Endothelial cell of umbilical vein (primary cell): ENCODE measurements at regions not wholly inside any gene's neighbourhood (a gene's known extent, or its start where the extent isn't known, plus 50 kb on each side); places are given as distances from the start of the nearest gene placed in this dataset.

Source experiments
- BruUV-seq: library from RNA; stranded (reverse); fragments of 400-500 nt; replicated peaks from 2 replicates; lab custom pipeline; 2021; lab: Mats Ljungman, UMichigan
- CTCF ChIA-PET: fragments of 300-600, 350-600 bp; sonication (Branson Sonifier 250); formaldehyde crosslinking; loops from one replicate; lab custom pipeline; 2021; ENCODE audit warnings: antibody characterized with exemption, inconsistent platforms; lab: Charles Lee
- POLR2A ChIA-PET: fragments of 300-600, 350-600 bp; sonication (Branson Sonifier 250); formaldehyde crosslinking; loops from one replicate; lab custom pipeline; 2021; ENCODE audit warnings: antibody characterized with exemption, inconsistent platforms; lab: Charles Lee
- DNase-seq: peaks from one replicate; pipeline ENCODE4 v3.0.0-alpha.2; 2011; ENCODE audit warnings: low read depth, low spot score
- FAIRE-seq: peaks from 2 replicates; lab custom pipeline; 2011; peaks lifted over from hg19 to GRCh38; lab: Jason Lieb, UNC
- H2AFZ ChIP-seq: 2 replicates; pipeline ENCODE4 v1.6.0; 2012; ENCODE audit warnings: low read depth, low read length, control low read depth, inconsistent platforms
- H3K27ac ChIP-seq: 2 replicates; pipeline ENCODE4 v1.5.1; 2011; ENCODE audit warnings: low read depth, mild to moderate bottlenecking, control low read depth, low read length, moderate library complexity; ENCODE audit not compliant: insufficient read depth
- H3K27me3 ChIP-seq, 2 experiments: 2 replicates each; pipeline versions ENCODE4 v1.6.0 to v1.6.1; 2011; ENCODE audit warnings: low read length in 2 of 2, mixed read lengths in 1 of 2; ENCODE audit not compliant: control insufficient read depth in 2 of 2, insufficient read depth in 2 of 2
- H3K36me3 ChIP-seq, 2 experiments: 2 replicates in 1 of 2; 3 replicates in 1 of 2; pipeline ENCODE4 v1.5.1; 2011; ENCODE audit warnings: low read length in 2 of 2, mild to moderate bottlenecking in 1 of 2, moderate library complexity in 1 of 2; ENCODE audit not compliant: control insufficient read depth in 2 of 2, insufficient read depth in 2 of 2; ENCODE audit errors: extremely low read depth in 1 of 2
- H3K4me1 ChIP-seq: 3 replicates; pipeline ENCODE4 v1.5.1; 2011; ENCODE audit warnings: mild to moderate bottlenecking, low read length; ENCODE audit not compliant: control insufficient read depth, insufficient read depth; ENCODE audit errors: extremely low read depth
- H3K4me2 ChIP-seq: 2 replicates; pipeline ENCODE4 v1.6.1; 2011; ENCODE audit warnings: low read length, control low read depth, mixed read lengths; ENCODE audit not compliant: insufficient read depth
- H3K4me3 ChIP-seq, 3 experiments: fragments of 200-600 bp in 1 of 3; sonication (generic), shearing (Covaris generic) in 1 of 3; replicated peaks in 1 of 3; 2 replicates each; pipeline ENCODE4 v1.5.1; 2011 to 2016; ENCODE audit warnings: control low read depth in 3 of 3, low read length in 3 of 3, mild to moderate bottlenecking in 2 of 3, inconsistent platforms in 1 of 3, low read depth in 1 of 3, moderate library complexity in 1 of 3; ENCODE audit not compliant: insufficient read depth in 1 of 3
- H3K79me2 ChIP-seq: 2 replicates; pipeline ENCODE4 v1.6.0; 2012; ENCODE audit warnings: low read length, inconsistent platforms; ENCODE audit not compliant: control insufficient read depth, insufficient read depth
- H3K9ac ChIP-seq: replicated peaks from 2 replicates; pipeline ENCODE3; 2011; ENCODE audit warnings: low read length, control low read depth; ENCODE audit not compliant: insufficient read depth; ENCODE audit errors: extremely low read depth
- H3K9me1 ChIP-seq: replicated peaks from 3 replicates; pipeline ENCODE4 v1.6.0; 2011; ENCODE audit warnings: mild to moderate bottlenecking, low read length; ENCODE audit not compliant: control insufficient read depth, insufficient read depth; ENCODE audit errors: extremely low read depth
- H3K9me3 ChIP-seq: replicated peaks from 2 replicates; pipeline ENCODE4 v1.5.1; 2012; ENCODE audit warnings: low read length, inconsistent platforms; ENCODE audit not compliant: control insufficient read depth, insufficient read depth
- H4K20me1 ChIP-seq: replicated peaks from 2 replicates; pipeline ENCODE3; 2011; ENCODE audit warnings: mild to moderate bottlenecking, low read length; ENCODE audit not compliant: control insufficient read depth, insufficient read depth; ENCODE audit errors: extremely low read depth
- CTCF ChIP-seq, 2 donors: IDR thresholded peaks; 1 replicate in 1 of 2; 2 replicates in 1 of 2; pipeline ENCODE4 v1.5.1; 2011; ENCODE audit warnings: low read length in 2 of 2, mild to moderate bottlenecking in 2 of 2, moderate library complexity in 2 of 2, control low read depth in 1 of 2, inconsistent platforms in 1 of 2, low read depth in 1 of 2; ENCODE audit not compliant: insufficient read depth in 1 of 2; ENCODE audit errors: extremely low read depth in 1 of 2
- EZH2 ChIP-seq: IDR thresholded peaks from 2 replicates; pipeline ENCODE4 v1.6.1; 2012; ENCODE audit warnings: borderline replicate concordance, low read depth, mild to moderate bottlenecking, moderate library complexity, low read length, inconsistent platforms; ENCODE audit not compliant: severe bottlenecking
- FOS ChIP-seq: IDR thresholded peaks from 2 replicates; pipeline ENCODE4 v1.6.1; 2011; ENCODE audit warnings: mild to moderate bottlenecking, low read length, moderate library complexity, borderline replicate concordance; ENCODE audit not compliant: insufficient read depth
- GATA2 ChIP-seq: IDR thresholded peaks from 2 replicates; pipeline ENCODE4 v1.7.0; 2011; ENCODE audit warnings: low read depth, mild to moderate bottlenecking, moderate library complexity, mixed read lengths, low read length; ENCODE audit not compliant: insufficient read length, insufficient read depth
- JUN ChIP-seq: IDR thresholded peaks from 2 replicates; pipeline ENCODE4 v1.6.1; 2011; ENCODE audit warnings: borderline replicate concordance, low read depth; ENCODE audit not compliant: insufficient read length, insufficient read depth
- MAX ChIP-seq: IDR thresholded peaks from 2 replicates; pipeline ENCODE4 v1.6.1; 2011; ENCODE audit not compliant: insufficient read depth, insufficient read length
- MYC ChIP-seq: IDR thresholded peaks from one replicate; pipeline ENCODE4 v1.6.1; 2011; ENCODE audit warnings: mild to moderate bottlenecking, low read depth, low read length
- POLR2A ChIP-seq: IDR thresholded peaks from 2 replicates; pipeline ENCODE4 v1.6.1; 2012; ENCODE audit warnings: low read depth, mild to moderate bottlenecking, control low read depth, low read length
- POLR2AphosphoS5 ChIP-seq: IDR thresholded peaks from 2 replicates; pipeline ENCODE4 v1.6.1; 2012; ENCODE audit warnings: low read depth, mild to moderate bottlenecking, control low read depth, low read length, moderate library complexity; ENCODE audit not compliant: insufficient read depth
- dilution Hi-C: fragments of 300-500 bp; cut with MboI; formaldehyde crosslinking; loops from one replicate; pipeline ENCODE4 v1.15.0; 2019; ENCODE audit warnings: low sequenced_read_pairs; ENCODE audit not compliant: extremely low pct_ligation_motif_present
- intact Hi-C: fragments of 100-400 bp; cut with micrococcal nuclease; formaldehyde crosslinking; loops from one replicate; pipeline ENCODE4 v1.10.0; 2022

DNA sequence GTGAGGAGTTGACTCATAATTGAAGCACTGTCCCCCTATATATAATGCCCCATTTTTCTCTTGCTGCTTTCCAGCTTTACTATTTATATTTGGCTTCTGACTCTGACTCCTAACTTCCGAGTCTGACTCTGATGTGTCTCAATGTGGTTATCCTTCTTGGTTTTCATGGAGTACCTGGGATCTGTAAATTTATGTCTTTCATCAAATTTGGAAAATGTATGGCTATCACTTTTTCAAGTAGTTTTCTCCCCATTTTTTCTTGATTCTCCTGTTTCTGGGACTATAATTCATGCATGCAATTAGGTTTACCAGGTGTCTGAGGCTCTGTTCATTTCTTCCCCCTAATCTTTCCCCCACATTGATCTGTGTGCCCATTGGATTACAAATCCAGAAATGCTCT, 156.8 kb upstream of the SFRP2 start:
- H3K27me3 ChIP-seq: no peaks in the 10 kb centered on the region
- intact Hi-C loops: no loop called here
- CTCF ChIA-PET: no interaction called here
- no TSS peak for BruUV-seq
- no peaks in the 10 kb centered on the region for H3K79me2 ChIP-seq
- H3K4me2 ChIP-seq: no peak overlapping the region
- H3K9ac ChIP-seq: no peak overlapping the region
- H3K4me3 ChIP-seq: no peak overlapping the region
- H3K27ac ChIP-seq: no peak overlapping the region
- TF ChIP-seq MAX: no peak
- TF ChIP-seq EZH2: no peak
- no peak for TF ChIP-seq MYC
- TF ChIP-seq JUN: no peak
- TF ChIP-seq POLR2A: no peak
- TF ChIP-seq FOS: no peak
- no peak for TF ChIP-seq CTCF (IDR thresholded peaks at IDR 0.05; ENCODE audit: extremely low read depth in 1 of 2, insufficient read depth in 1 of 2, low read depth in 1 of 2, low read length in 2 of 2)
- TF ChIP-seq POLR2AphosphoS5: no peak
- TF ChIP-seq GATA2: no peak
- no peak for FAIRE-seq
- H2AFZ ChIP-seq: no peak overlapping the region
- H3K4me1 ChIP-seq: no peaks in the 10 kb centered on the region
- H4K20me1 ChIP-seq: no peaks in the 10 kb centered on the region
- no peaks in the 10 kb centered on the region for H3K36me3 ChIP-seq
- peaks cover 3% of the 10 kb centered on the region for H3K9me3 ChIP-seq
- no peaks in the 10 kb centered on the region for H3K9me1 ChIP-seq
- POLR2A ChIA-PET: no interaction called here
- dilution Hi-C loops: no loop called here
- no peak for DNase-seq
